SJSA1 (cell line): ENCODE measurements at regions not wholly inside any gene's neighbourhood (a gene's known extent, or its start where the extent isn't known, plus 50 kb on each side); places are given as distances from the start of the nearest gene placed in this dataset.

Experiments used
- DNase-seq, 2 experiments: peaks; one replicate each; pipeline ENCODE4 v3.0.0-alpha.2; 2015 to 2020; ENCODE audit warnings: low spot score in 2 of 2, low read depth in 1 of 2
- H3K27ac ChIP-seq: fragments of 250-450 bp; sonication (Bioruptor Pico); 2 replicates; pipeline ENCODE4 v1.5.1; 2020; ENCODE audit warnings: mild to moderate bottlenecking, moderate library complexity
- H3K27me3 ChIP-seq: fragments of 250-450 bp; sonication (Bioruptor Pico); replicated peaks from 2 replicates; pipeline ENCODE4 v1.5.1; 2020; ENCODE audit warnings: mild to moderate bottlenecking, moderate library complexity
- H3K36me3 ChIP-seq: fragments of 250-450 bp; sonication (Bioruptor Pico); 2 replicates; pipeline ENCODE4 v1.5.1; 2020; ENCODE audit warnings: mild to moderate bottlenecking
- H3K4me1 ChIP-seq: fragments of 250-450 bp; sonication (Bioruptor Pico); replicated peaks from 2 replicates; pipeline ENCODE4 v1.6.1; 2021; ENCODE audit warnings: mild to moderate bottlenecking
- H3K4me3 ChIP-seq: fragments of 250-450 bp; sonication (Bioruptor Pico); 2 replicates; pipeline ENCODE4 v1.5.1; 2020; ENCODE audit warnings: mild to moderate bottlenecking
- H3K9me3 ChIP-seq: fragments of 250-450 bp; sonication (Bioruptor Pico); replicated peaks from 2 replicates; pipeline ENCODE4 v1.5.1; 2020; ENCODE audit warnings: mild to moderate bottlenecking

DNA sequence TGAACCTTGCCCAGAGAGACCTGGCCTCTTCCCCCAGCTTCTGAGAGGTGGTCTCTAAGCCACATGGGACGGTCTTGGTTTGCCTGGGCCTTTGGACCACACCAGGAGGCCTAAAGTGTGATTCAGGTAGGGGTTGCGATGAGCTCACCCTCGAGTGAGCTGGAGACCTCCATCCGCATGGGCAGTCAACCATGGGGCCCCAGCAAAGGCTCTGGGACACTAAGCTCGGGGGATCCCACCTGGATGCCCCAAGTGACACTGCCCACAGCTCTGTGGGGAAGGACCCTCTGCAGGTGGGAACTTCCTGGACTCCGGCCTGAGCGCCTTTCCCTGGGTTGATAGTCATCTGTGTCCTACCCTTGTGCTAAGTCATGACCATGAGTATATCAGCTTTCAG is 57.1 kb upstream of the FAM20C start:
- H3K27me3 ChIP-seq = no peaks in the 10 kb centered on the region; the same call in 1 of the 2 replicates
- no peaks in the 10 kb centered on the region for H3K36me3 ChIP-seq
- DNase-seq = no peak
- H3K9me3 ChIP-seq = no peaks in the 10 kb centered on the region
- H3K27ac ChIP-seq = no peak overlapping the region
- H3K4me3 ChIP-seq = no peak overlapping the region
- no peaks in the 10 kb centered on the region for H3K4me1 ChIP-seq

DNA sequence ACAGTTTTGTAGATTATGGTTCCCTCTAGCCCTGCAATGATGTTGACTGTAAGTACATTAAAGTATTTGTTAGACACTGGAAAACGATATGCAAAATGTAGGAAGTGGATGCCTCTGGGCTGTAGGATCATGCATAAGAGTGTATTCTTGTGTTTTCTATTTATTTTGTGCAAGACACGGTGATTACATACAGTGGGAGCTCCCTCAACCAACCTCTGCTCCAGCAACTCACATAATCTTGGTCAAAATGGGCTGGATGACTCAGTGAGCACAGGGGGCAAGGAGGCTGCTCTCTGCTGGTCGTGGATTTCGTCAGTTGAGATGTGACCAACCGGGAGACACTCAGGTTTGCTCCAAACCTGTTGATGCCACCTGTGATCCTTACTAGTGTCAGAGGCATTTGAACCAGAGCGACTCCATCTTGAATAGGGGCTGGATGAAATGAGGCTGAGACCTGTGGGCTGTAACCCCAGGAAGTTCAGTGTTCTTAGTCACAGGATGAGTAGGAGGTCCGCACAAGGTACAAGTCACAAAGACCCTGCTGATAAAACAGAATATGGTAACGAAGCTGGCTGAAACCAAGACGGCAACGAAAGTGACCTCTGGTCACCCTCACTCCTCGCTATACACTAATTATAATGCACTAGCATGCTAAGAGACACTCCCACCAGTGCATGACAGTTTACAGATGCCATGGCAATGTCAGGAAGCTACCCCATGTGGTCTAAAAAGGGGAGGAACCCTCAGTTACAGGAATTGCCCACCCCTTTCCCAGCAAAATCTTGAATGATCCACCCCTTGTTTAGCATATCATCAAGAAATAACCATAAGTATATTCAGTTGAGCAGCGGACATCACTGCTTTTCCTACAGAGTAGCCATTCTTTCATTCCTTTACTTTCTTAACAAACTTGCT is 56.4 kb upstream of the FAM20C start:
- Histone ChIP-seq H3K27me3 (no peaks in the 10 kb centered on the region; the same call in 1 of the 2 replicates), H3K9me3 (no peaks in the 10 kb centered on the region), H3K4me1 (no peaks in the 10 kb centered on the region), H3K4me3 (no peak overlapping the region), H3K36me3 (no peaks in the 10 kb centered on the region), H3K27ac (no peak overlapping the region)
- DNase-seq = no peak

DNA sequence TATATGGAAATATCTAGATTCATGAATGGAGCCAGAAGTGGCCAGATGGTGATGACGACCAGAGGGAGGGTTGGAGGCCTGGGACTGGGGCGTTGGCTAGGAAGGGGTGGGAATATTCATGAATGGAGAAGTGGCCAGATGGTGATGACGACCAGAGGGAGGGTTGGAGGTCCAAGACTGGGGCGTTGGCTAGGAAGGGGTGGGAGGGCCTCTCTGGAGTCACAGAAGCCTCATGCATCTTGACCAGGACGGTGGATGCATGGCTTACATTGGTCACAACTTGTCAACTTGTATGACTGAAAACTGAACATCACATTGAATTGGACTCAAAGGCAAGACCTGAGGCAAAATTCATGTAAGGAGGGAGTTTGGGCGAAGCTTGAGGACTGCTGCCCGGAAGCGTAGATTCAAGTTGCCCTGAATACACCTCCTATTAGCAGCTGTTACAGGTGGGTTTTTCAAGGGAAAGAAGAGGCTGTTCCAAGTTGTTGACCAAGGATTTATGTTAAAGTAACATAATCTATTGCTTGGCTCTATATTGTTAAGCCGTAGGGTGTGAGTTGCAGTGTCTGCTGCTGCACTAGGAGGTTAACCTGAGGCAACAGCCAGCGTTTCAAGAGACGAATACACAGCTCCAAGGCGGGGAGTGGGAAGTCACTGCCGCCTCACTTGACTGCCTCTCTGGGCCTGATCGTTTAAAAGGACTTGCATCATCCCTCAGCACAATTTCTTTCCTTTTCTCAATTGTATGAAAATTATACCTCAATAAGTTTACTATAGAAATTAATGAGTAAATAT is 55.1 kb upstream of the FAM20C start:
- no peak for DNase-seq
- Histone ChIP-seq H3K4me1 (no peaks in the 10 kb centered on the region), H3K4me3 (no peak overlapping the region), H3K27ac (no peak overlapping the region), H3K27me3 (no peaks in the 10 kb centered on the region; the same call in 1 of the 2 replicates), H3K36me3 (no peaks in the 10 kb centered on the region), H3K9me3 (no peaks in the 10 kb centered on the region)

GRCh38 chr7:139131-139530 is 53.2 kb upstream of the FAM20C start:
- no peaks in the 10 kb centered on the region; the same call in 1 of the 2 replicates for H3K27me3 ChIP-seq
- no peaks in the 10 kb centered on the region for H3K4me1 ChIP-seq

DNA sequence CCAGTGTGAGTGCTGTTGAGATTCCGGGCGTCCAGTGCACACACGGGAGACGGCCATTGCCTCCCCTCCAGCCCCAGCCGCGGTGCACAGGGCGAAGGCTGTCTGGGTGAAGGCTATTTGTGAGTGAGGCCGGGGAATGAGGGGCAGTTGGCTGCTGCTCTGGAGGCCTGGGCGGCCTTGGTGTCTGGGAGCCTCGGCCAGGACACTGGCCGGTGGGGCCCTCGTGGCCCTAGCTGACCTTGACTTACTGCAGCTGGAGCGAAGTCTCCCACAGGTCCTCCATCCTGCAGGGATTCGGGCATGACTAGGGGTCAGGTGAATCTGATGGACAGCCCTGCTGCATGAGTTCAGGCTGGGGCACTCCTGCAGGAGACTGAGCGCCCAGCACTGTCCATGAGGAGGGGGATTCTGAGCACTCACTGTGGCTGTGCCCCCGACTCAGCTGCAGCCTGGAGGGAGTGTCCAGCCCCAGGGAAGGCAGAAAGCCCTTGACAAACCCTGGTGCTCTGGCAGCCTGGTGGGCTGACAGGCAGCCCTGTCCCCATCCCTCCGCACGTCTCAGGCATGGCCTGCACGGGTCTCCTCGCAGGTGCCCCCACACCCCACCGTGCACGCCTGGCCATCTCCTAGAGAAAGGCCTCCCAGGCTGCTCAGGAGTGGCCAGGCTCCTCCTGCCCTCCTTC is 52.7 kb upstream of the FAM20C start:
- Histone ChIP-seq H3K9me3 (no peaks in the 10 kb centered on the region), H3K27ac (no peak overlapping the region), H3K36me3 (no peaks in the 10 kb centered on the region), H3K27me3 (no peaks in the 10 kb centered on the region; the same call in 1 of the 2 replicates), H3K4me1 (no peaks in the 10 kb centered on the region), H3K4me3 (no peak overlapping the region)
- no peak for DNase-seq

More at GRCh38 chr7:139131-139530, 53.2 kb upstream of the FAM20C start:
- Histone ChIP-seq H3K4me3 (no peak overlapping the region), H3K36me3 (no peaks in the 10 kb centered on the region), H3K9me3 (no peaks in the 10 kb centered on the region), H3K27ac (no peak overlapping the region)
- DNase-seq = peak in 1 of 2 experiments; percentile 23

DNA sequence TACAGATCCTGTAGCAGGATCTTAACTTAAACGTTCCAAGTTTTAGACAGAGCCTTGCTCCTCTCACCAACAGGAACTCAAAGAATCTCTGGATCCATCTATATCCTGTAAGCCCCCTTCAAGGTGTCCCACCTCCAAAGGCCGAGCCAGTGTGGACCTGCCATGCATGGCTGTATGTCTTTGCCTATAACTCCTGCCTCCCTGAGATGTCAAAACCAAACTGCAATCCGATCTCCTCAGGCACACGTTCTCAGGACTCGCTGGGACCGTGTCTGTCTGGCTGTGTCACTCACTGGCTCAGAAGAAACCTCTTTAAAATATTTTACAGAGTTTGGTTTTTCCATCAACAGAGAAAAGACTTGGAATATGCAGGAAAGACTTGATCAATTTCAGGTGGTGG is 51.4 kb upstream of the FAM20C start:
- no peaks in the 10 kb centered on the region for H3K4me1 ChIP-seq
- no peaks in the 10 kb centered on the region for H3K36me3 ChIP-seq
- H3K4me3 ChIP-seq = no peak overlapping the region
- no peak overlapping the region for H3K27ac ChIP-seq
- no peaks in the 10 kb centered on the region for H3K9me3 ChIP-seq
- DNase-seq = no peak
- H3K27me3 ChIP-seq = no peaks in the 10 kb centered on the region; the same call in 1 of the 2 replicates

DNA sequence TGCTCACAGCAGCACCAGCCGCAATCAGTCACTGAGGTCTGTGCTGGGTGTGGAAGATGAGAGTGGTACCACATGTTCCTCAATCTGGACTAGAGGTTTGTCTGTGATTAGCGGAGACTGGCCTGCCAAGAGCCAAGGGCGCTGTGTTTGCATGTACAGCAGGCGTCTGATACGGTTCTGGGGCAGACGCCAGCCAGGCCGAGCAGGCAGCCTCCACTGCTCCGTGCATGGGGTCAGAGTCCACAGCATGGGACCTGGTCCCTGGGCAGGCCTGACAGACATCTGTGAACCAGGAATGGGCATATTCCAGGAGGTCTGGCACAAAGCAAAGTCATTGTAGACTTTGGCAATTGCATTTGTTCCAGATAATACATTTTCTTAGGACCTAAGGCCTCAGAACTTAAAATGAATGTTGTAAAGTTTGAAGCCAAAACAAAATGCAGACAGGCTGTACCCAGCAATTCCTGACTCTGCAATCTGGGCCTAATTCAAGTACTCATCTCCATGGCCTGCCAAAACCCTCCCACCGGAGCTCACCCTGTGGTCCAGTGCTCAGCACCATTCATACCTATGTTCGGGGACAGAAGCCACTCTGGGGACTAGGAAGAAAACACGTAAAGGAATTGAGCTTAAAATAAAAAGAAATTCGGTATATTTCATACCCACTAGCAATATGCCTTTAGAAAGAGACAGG is 50.0 kb upstream of the FAM20C start:
- no peak for DNase-seq
- H3K27ac ChIP-seq = no peak overlapping the region

More for the DNA sequence above, 50.0 kb upstream of the FAM20C start:
- Histone ChIP-seq H3K27me3 (no peaks in the 10 kb centered on the region; the same call in 1 of the 2 replicates), H3K4me3 (no peak overlapping the region), H3K36me3 (no peaks in the 10 kb centered on the region), H3K4me1 (no peaks in the 10 kb centered on the region), H3K9me3 (no peaks in the 10 kb centered on the region)
